Activated CD8-positive, alpha-beta memory T cell treated with anti-CD3 and anti-CD28 coated beads for 1 hour (primary cell): ENCODE measurements at regions not wholly inside any gene's neighbourhood (a gene's known extent, or its start where the extent isn't known, plus 50 kb on each side); places are given as distances from the start of the nearest gene placed in this dataset.

Experiments
- DNase-seq, 2 donors: peaks; one replicate each; pipeline ENCODE4 v3.0.0-alpha.2; 2020; ENCODE audit warnings: low read depth in 1 of 2; ENCODE audit errors: extremely low read depth in 1 of 2

- no peak for DNase-seq
Observed at GRCh38 chr16:73185737-73186136, 137.8 kb upstream of the ZFHX3 start.

DNA sequence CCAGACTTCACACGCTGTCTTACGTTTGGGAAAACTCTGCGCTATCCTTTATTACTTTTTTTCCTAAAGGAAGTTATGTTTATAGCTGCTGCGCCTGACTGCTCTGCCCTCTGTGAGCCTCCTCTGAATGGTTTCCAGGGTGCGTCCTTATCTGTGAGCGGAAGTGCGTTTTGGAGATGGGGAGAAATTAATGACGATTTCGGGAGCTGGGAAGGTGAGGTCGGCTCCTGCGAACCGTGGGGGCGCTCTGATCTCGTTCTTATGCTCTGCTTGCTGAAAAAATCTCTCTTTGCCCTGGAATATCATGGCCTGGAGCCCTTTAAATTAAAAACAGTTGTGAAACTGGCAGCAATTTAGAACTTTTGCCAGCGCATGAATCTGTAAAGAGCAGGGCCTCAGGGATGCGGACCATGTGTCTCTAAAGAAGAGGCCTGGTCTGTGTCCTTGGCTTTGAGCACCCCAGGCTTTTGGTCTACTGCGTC, 135.7 kb upstream of the ZFHX3 start:
- DNase-seq, result no peak

DNA sequence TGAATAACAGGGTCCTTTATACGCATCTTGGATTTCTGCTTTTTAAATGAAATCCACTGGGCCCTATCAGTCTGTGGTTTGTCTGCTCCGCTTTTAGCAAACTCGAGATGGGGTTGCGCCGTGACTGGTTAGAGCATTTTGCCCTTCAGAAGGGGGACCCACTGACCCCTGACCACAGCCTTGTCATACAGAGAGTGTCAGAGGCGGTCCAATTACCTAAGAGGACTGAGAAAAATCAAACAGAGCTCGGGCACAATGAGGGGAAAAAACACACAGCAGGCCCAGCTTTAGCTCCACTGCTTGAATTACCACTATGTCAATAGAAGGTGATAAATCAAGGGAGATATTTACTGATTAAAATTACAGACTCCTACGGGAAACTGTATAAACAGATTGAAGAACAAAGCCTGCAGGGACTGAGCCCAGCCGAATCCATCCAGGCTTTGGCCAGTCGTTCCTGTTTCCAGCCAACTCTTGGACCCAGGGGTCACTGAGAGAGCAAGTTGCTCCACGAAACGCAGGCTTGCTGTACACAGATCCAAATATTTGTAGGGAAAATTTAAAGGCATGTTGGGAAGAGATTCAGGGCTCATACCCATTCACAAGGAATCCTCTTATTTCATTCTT, 131.9 kb upstream of the ZFHX3 start:
- no peak for DNase-seq

DNA sequence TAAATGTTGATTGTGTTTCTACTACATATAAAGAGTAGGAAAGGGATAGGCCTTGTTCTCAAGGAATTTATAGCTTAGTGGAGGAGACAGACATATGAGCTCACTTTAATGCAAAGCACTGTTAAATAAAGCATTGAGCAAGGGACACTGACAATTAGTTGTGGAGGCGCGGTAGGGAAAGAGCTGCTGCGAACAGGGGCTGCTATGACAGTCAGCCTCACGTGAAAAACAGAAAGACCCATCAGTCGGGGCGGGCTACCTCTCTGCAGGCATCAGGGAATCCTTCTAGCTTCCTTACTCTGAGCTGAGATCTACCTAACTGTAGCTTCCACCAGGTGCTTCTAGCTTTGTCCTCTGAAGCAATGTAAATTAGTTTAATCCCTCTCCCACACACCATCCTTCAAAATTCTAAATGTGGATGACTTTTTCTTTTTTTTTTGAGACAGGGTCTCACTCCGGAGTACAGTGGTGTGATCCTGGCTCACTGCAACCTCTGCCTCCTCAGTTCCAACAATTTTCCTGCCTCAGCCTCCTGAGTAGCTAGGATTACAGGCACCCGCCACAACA, 129.9 kb upstream of the ZFHX3 start:
- DNase-seq, result no peak

DNA sequence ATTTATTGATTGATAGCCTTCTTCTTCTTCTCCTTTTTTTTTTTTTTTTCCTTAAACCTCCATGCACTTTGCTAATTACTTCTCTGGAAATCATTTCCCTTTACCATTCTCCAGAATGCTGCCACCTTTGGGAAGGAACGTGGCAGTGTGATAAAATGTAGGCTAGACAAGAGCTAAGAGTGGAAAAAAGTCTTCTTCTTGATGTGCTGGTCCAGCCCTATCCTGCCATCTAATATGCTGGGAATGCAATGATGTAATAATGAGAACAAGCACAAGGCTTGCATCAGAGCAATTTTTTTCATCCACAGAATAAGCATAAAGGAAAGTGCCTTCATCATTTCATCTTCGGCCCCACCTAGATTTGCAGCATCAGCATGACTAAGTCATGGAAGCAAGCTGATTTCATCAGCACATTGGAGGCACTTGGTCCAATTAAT, 128.7 kb upstream of the ZFHX3 start:
- no peak for DNase-seq

- DNase-seq, result no peak
Observed at GRCh38 chr16:73172973-73173709, 125.2 kb upstream of the ZFHX3 start.

- no peak for DNase-seq
Observed at GRCh38 chr16:73172241-73172972, 124.5 kb upstream of the ZFHX3 start.

DNA sequence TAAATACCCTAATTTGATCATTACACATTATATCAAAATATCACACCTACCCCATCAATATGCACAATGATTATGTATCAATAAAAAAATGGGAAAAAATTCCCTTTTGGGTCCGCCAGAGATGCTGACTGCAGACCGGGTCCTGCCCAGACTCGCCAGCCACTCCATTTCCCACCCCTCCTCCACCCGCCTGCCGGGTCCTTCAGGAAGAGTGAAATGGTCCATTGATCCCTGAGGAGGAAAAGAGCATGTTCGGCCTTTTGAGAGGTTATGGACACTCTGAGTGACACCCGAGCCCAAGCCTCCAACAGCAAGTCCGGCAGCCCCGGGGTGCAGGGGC, 123.9 kb upstream of the ZFHX3 start:
- DNase-seq, result no peak

- no peak for DNase-seq
Observed at GRCh38 chr16:73171380-73171779, 123.5 kb upstream of the ZFHX3 start.

DNA sequence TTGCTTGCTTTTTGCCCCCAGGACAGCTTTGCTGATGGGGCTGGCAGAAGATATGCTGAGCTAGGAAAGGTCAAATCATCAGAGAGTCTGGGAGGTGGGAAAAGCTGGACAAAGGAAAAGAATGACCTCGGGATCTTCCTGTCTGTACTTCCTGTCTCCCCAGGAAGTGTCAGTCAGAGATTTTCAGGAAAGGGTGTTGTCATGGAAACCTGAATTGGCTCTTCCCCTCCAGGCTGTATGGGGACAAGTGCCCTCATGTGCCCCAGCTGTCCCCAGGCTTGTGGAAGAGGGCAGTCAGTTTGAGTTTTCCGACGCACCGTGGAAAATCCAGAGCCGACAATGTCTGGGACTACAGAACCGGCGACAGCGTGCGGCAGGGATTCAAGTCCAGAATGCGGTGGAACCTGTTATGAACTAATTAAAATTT, 122.7 kb upstream of the ZFHX3 start:
- no peak for DNase-seq

GRCh38 chr16:73166947-73167550, 119.1 kb upstream of the ZFHX3 start:
- no peak for DNase-seq

GRCh38 chr16:73166441-73166851, 118.5 kb upstream of the ZFHX3 start:
- DNase-seq, result no peak

DNA sequence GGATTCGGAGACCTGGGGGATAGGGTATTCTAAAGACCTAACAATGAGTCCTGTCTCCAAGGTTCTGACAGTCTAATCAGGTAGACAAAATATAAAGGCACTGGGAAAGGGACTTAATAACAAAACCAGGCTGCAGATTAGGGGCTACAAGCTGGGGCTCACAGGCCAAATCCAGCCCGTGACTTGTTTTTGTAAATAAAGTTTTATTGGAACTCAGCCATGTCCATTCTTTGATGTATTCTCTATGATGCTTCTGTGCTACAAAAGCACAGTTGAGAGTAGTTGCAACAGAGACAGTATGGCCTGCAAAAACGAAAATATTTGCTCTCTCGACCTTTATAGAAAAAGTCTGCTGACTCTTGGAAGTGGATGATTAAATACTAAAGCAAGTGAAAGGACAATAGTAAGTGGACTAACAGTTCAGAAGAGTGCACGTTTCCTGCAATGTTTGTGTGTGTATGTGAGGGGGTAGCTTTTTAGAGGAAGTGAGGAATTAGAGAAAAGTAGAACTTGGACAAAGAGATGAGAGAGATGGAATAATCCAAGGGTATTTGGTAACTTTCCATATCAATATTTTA, 115.4 kb upstream of the ZFHX3 start:
- no peak for DNase-seq

DNA sequence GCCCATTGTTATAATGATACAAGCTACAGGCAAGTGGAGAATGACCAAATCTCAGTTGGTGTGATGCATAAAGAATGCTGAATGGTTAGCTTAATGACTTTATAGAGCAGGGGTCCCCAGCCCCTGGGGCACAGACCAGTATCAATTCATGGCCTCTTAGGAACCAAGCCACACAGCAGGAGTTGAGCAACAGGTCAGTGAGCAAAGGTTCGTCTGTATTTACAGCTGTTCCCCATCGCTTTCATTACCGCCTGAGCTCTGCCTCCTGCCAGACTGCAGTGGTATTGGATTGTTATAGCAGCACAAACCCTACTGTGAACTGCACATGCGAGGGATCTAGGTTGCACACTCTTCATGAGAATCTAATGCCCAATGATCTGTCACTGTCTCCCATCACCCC, 114.0 kb upstream of the ZFHX3 start:
- DNase-seq, result no peak

GRCh38 chr16:73159296-73159695, 111.4 kb upstream of the ZFHX3 start:
- DNase-seq, result no peak

DNA sequence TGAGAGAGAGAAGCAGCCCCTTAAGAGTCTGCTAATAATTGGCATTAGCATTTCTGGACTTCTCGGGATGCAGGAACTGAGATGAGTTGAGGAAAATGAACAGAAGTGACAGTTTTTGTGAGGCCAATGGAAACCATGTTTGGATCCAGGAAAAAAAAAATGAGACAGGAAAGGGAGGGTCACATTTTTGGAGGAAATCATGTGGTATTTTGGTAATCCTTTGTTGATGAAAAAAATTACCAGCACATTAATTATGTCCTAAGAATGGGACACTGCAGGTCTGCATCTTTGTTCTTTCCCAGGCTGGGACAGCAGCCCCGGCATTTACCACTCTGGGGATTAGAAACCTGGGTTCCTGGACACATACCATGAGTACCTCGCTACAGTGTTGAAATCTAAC, 109.9 kb upstream of the ZFHX3 start:
- DNase-seq, result no peak

GRCh38 chr16:73154063-73154870, 106.3 kb upstream of the ZFHX3 start:
- DNase-seq, result no peak

- DNase-seq, result no peak
Observed at GRCh38 chr16:73152386-73153125, 104.6 kb upstream of the ZFHX3 start.

DNA sequence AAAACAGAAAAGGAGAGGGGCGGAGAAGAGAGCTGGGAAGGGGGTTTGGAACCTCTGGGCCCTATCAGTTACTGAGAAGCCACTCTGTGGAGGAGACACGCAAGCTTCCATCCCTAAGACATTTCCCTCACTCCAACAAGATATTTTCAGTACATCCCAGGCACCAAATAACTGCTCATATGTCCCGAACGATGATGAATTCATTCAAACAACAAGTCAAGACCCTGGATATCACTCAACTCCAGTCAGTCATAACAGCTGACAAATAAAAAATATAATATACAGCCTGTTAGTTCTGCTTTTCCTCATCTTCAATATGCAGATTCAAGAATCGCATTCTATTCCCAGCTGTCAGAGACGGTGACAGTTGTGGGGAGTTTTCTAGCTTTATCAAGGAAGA, 104.0 kb upstream of the ZFHX3 start:
- no peak for DNase-seq
